ENCODE measurements at regions not wholly inside any gene's neighbourhood (a gene's known extent, or its start where the extent isn't known, plus 50 kb on each side); places are given as distances from the start of the nearest gene placed in this dataset.
"Not testable (repeated sequence)": the region's sequence is repeated elsewhere in the genome, so short reads cannot be mapped to it uniquely, and the experiment has no call there.

DNA sequence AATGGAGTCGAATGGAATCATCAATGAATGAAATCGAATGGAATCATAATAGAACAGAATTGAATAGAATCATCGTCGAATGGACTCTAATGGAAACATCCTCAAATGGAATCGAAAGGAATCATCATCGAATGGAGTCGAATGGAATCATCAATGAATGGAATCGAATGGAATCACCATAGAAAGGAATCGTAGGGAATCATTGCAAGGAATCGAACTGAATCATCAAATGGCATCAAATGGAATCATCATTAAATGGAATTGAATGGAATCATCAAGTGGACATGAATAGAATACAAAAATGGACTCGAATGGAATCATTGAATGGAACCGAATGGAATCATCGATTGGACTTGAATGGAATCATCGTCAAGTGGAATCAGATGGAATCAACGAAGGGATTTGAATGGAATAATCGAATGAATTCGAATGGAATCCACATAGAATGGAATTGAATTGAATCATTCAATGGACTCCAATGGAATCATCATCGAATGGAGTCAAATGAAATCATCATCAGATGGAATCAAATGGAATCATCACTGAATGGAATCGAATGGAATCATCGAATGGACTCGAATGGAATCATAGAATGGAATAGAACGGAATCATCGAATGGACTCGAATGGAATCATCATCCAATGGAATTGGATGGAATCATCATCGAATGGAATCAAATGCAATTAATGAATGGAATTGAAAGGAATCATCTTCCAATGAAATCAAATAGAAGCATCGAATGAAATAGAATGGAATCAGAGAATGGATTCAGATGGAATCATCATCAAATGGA lies 228.1 kb downstream of the SHCBP1 start:
- not testable (repeated sequence) for TF ChIP-seq POLR2AphosphoS5 (IDR thresholded peaks at IDR 0.05)
- TF ChIP-seq, protein P1, sequence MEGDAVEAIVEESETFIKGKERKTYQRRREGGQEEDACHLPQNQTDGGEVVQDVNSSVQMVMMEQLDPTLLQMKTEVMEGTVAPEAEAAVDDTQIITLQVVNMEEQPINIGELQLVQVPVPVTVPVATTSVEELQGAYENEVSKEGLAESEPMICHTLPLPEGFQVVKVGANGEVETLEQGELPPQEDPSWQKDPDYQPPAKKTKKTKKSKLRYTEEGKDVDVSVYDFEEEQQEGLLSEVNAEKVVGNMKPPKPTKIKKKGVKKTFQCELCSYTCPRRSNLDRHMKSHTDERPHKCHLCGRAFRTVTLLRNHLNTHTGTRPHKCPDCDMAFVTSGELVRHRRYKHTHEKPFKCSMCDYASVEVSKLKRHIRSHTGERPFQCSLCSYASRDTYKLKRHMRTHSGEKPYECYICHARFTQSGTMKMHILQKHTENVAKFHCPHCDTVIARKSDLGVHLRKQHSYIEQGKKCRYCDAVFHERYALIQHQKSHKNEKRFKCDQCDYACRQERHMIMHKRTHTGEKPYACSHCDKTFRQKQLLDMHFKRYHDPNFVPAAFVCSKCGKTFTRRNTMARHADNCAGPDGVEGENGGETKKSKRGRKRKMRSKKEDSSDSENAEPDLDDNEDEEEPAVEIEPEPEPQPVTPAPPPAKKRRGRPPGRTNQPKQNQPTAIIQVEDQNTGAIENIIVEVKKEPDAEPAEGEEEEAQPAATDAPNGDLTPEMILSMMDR (IDR thresholded peaks at IDR 0.05) = not testable (repeated sequence)

Measured in suprapubic skin (tissue), 3 donors.